GM19455 (cell line): ENCODE measurements at regions not wholly inside any gene's neighbourhood (a gene's known extent, or its start where the extent isn't known, plus 50 kb on each side); places are given as distances from the start of the nearest gene placed in this dataset.

ENCODE experiments used
- ATAC-seq: cut with Tn5 transposase; IDR thresholded peaks from one replicate; pipeline ENCODE4 v1.9.1; 2021; ENCODE audit not compliant: unreplicated experiment

- ATAC-seq, result no peak
Observed at GRCh38 chr15:69902414-69903062, 195.2 kb downstream of the TLE3 start.

- no peak for ATAC-seq
Observed at GRCh38 chr15:69903470-69904469, 193.9 kb downstream of the TLE3 start.

GRCh38 chr15:69906256-69907185, 191.2 kb downstream of the TLE3 start:
- ATAC-seq, result no peak

- ATAC-seq, result no peak
Observed at GRCh38 chr15:69908060-69908459, 189.7 kb downstream of the TLE3 start.

- ATAC-seq, result no peak
Observed at GRCh38 chr15:69908590-69909420, 188.9 kb downstream of the TLE3 start.

- no peak for ATAC-seq
Observed at GRCh38 chr15:69909719-69910444, 187.8 kb downstream of the TLE3 start.

- ATAC-seq, result no peak
Observed at GRCh38 chr15:69910514-69910913, 187.2 kb downstream of the TLE3 start.

GRCh38 chr15:69912116-69912515, 185.6 kb downstream of the TLE3 start:
- no peak for ATAC-seq

- no peak for ATAC-seq
Observed at GRCh38 chr15:69914040-69914439, 183.7 kb downstream of the TLE3 start.

GRCh38 chr15:69914960-69915359, 182.8 kb downstream of the TLE3 start:
- no peak for ATAC-seq

GRCh38 chr15:69916169-69916785, 181.4 kb downstream of the TLE3 start:
- no peak for ATAC-seq

- no peak for ATAC-seq
Observed at GRCh38 chr15:69917056-69917455, 180.7 kb downstream of the TLE3 start.

- no peak for ATAC-seq
Observed at GRCh38 chr15:69919816-69920215, 177.9 kb downstream of the TLE3 start.

GRCh38 chr15:69920221-69920620, 177.5 kb downstream of the TLE3 start:
- no peak for ATAC-seq

- no peak for ATAC-seq
Observed at GRCh38 chr15:69921626-69922619, 175.8 kb downstream of the TLE3 start.

GRCh38 chr15:69924531-69924930, 173.2 kb downstream of the TLE3 start:
- ATAC-seq, result no peak

GRCh38 chr15:69926006-69926405, 171.7 kb downstream of the TLE3 start:
- ATAC-seq, result no peak

GRCh38 chr15:69926721-69927120, 171.0 kb downstream of the TLE3 start:
- no peak for ATAC-seq
